ENCODE measurements at regions not wholly inside any gene's neighbourhood (a gene's known extent, or its start where the extent isn't known, plus 50 kb on each side); places are given as distances from the start of the nearest gene placed in this dataset.

- TF ChIP-seq CTCF (IDR thresholded peaks at IDR 0.05; ENCODE audit: insufficient read depth, low read length, poor library complexity, severe bottlenecking) (no peak), EZH2phosphoT487 (conservative IDR thresholded peaks at IDR 0.05; ENCODE audit: low read length) (no peak)
These were observed 149.9 kb downstream of the ENGASE start for GRCh38 chr17:79224476-79224875.

Measured in SU-DHL-6 (cell line).